Suprapubic skin (tissue), 4 donors: ENCODE measurements at regions not wholly inside any gene's neighbourhood (a gene's known extent, or its start where the extent isn't known, plus 50 kb on each side); places are given as distances from the start of the nearest gene placed in this dataset.
A peak's percentile ranks its signal among the peaks of the same experiment; 100 is the strongest.

Experiments
- DNase-seq, 2 donors: peaks; one replicate each; pipeline ENCODE4 v3.0.0-alpha.2; 2019; ENCODE audit warnings: low spot score in 2 of 2
- H3K27ac ChIP-seq: fragments of 200-600 bp; sonication (generic); one replicate; pipeline ENCODE4 v1.5.1; 2019
- H3K27me3 ChIP-seq: fragments of 200-600 bp; sonication (generic); one replicate; pipeline ENCODE4 v1.5.1; 2019
- H3K36me3 ChIP-seq: fragments of 200-600 bp; sonication (generic); one replicate; pipeline ENCODE4 v1.5.1; 2019
- H3K4me1 ChIP-seq: fragments of 200-600 bp; sonication (generic); one replicate; pipeline ENCODE4 v1.5.1; 2019
- H3K4me3 ChIP-seq: fragments of 200-600 bp; sonication (generic); one replicate; pipeline ENCODE4 v1.5.1; 2019; ENCODE audit warnings: mild to moderate bottlenecking
- H3K9me3 ChIP-seq: fragments of 200-600 bp; sonication (generic); one replicate; pipeline ENCODE4 v1.5.1; 2019
- CTCF ChIP-seq, 2 donors: fragments of 200-600 bp in 1 of 2; fragments of 450-650 bp in 1 of 2; sonication (generic) in 1 of 2; IDR thresholded peaks; one replicate each; pipeline ENCODE4 v1.5.1; 2016 to 2019; ENCODE audit warnings: antibody characterized with exemption in 2 of 2, mild to moderate bottlenecking in 1 of 2, moderate library complexity in 1 of 2
- EP300 ChIP-seq: sonication (generic); formaldehyde crosslinking; IDR thresholded peaks from one replicate; pipeline ENCODE4 v1.6.1; 2017; ENCODE audit warnings: antibody characterized with exemption
- POLR2A ChIP-seq, 2 donors: fragments of 450-650 bp; IDR thresholded peaks; one replicate each; pipeline ENCODE4 v1.6.1; 2017; ENCODE audit warnings: antibody characterized with exemption in 2 of 2, mild to moderate bottlenecking in 2 of 2, moderate library complexity in 2 of 2
- POLR2AphosphoS5 ChIP-seq, 3 donors: sonication (generic); formaldehyde crosslinking; IDR thresholded peaks; one replicate each; pipeline ENCODE4 v1.6.1; 2017; ENCODE audit warnings: antibody characterized with exemption in 3 of 3
- WGBS: methylation state at CpG from one replicate; pipeline ENCODE4 v1.1.5; 2018; 5-methylcytosine and 5-hydroxymethylcytosine counted together

GRCh38 chr12:92297405-92297804, 151.8 kb upstream of the BTG1 start:
- 69% methylated on average over 4 of the region's 4 CpGs for WGBS
- Histone ChIP-seq H3K27me3 (no peaks in the 10 kb centered on the region), H3K4me3 (no peak overlapping the region), H3K36me3 (no peaks in the 10 kb centered on the region), H3K27ac (peak overlapping the region; percentile 61), H3K4me1 (peaks cover 5% of the 10 kb centered on the region), H3K9me3 (no peaks in the 10 kb centered on the region)
- TF ChIP-seq POLR2A (IDR thresholded peaks at IDR 0.05) (no peak), POLR2AphosphoS5 (IDR thresholded peaks at IDR 0.05) (no peak), CTCF (IDR thresholded peaks at IDR 0.05) (no peak), EP300 (no peak)
- DNase-seq, result no peak

GRCh38 chr12:92295523-92295922, 149.9 kb upstream of the BTG1 start:
- TF ChIP-seq CTCF (IDR thresholded peaks at IDR 0.05), result no peak
- TF ChIP-seq EP300, result no peak
- TF ChIP-seq POLR2AphosphoS5 (IDR thresholded peaks at IDR 0.05), result no peak
- no peak for TF ChIP-seq POLR2A (IDR thresholded peaks at IDR 0.05)
- Histone ChIP-seq H3K36me3 (no peaks in the 10 kb centered on the region), H3K9me3 (no peaks in the 10 kb centered on the region), H3K27me3 (no peaks in the 10 kb centered on the region), H3K27ac (no peak overlapping the region), H3K4me1 (peaks cover 5% of the 10 kb centered on the region), H3K4me3 (no peak overlapping the region)
- DNase-seq, result no peak
- 96% methylated on average over 3 of the region's 3 CpGs for whole genome bisulfite sequencing

- Histone ChIP-seq H3K9me3 (no peaks in the 10 kb centered on the region), H3K36me3 (no peaks in the 10 kb centered on the region), H3K27ac (no peak overlapping the region), H3K27me3 (no peaks in the 10 kb centered on the region), H3K4me3 (no peak overlapping the region), H3K4me1 (peaks cover 9% of the 10 kb centered on the region)
- WGBS, result 97% methylated on average over 4 of the region's 4 CpGs
- TF ChIP-seq POLR2A (IDR thresholded peaks at IDR 0.05), result no peak
- TF ChIP-seq POLR2AphosphoS5 (IDR thresholded peaks at IDR 0.05), result no peak
- DNase-seq, result no peak
Measured at GRCh38 chr12:92294676-92295440, 149.2 kb upstream of the BTG1 start.

- no peak for TF ChIP-seq EP300
- no peaks in the 10 kb centered on the region for H3K9me3 ChIP-seq
- no peak overlapping the region for H3K27ac ChIP-seq
- DNase-seq, result no peak
- H3K27me3 ChIP-seq, result no peaks in the 10 kb centered on the region
- H3K4me3 ChIP-seq, result no peak overlapping the region
- peaks cover 4% of the 10 kb centered on the region for H3K4me1 ChIP-seq
- WGBS, result 72% methylated on average over 4 of the region's 4 CpGs
- H3K36me3 ChIP-seq, result no peaks in the 10 kb centered on the region
Measured at GRCh38 chr12:92292016-92292415, 146.4 kb upstream of the BTG1 start.

GRCh38 chr12:92290886-92291285, 145.2 kb upstream of the BTG1 start:
- H3K27me3 ChIP-seq, result no peaks in the 10 kb centered on the region
- no peak overlapping the region for H3K4me3 ChIP-seq
- no peaks in the 10 kb centered on the region for H3K36me3 ChIP-seq
- TF ChIP-seq EP300 (no peak), POLR2A (IDR thresholded peaks at IDR 0.05) (no peak), POLR2AphosphoS5 (IDR thresholded peaks at IDR 0.05) (no peak), CTCF (IDR thresholded peaks at IDR 0.05) (no peak)
- no peak for DNase-seq
- peaks cover 4% of the 10 kb centered on the region for H3K4me1 ChIP-seq
- H3K27ac ChIP-seq, result no peak overlapping the region
- 86% methylated on average over 1 of the region's 1 CpG for WGBS
- H3K9me3 ChIP-seq, result no peaks in the 10 kb centered on the region

- peak overlapping the region; percentile 24 for H3K27ac ChIP-seq
- no peak for DNase-seq
- no peak for TF ChIP-seq POLR2A (IDR thresholded peaks at IDR 0.05)
- no peak for TF ChIP-seq CTCF (IDR thresholded peaks at IDR 0.05)
- no peak for TF ChIP-seq POLR2AphosphoS5 (IDR thresholded peaks at IDR 0.05)
- no peak for TF ChIP-seq EP300
- H3K4me3 ChIP-seq, result no peak overlapping the region
- WGBS, result 83% methylated on average over 1 of the region's 1 CpG
- H3K36me3 ChIP-seq, result no peaks in the 10 kb centered on the region
- H3K9me3 ChIP-seq, result no peaks in the 10 kb centered on the region
- H3K27me3 ChIP-seq, result no peaks in the 10 kb centered on the region
- H3K4me1 ChIP-seq, result peaks cover 4% of the 10 kb centered on the region
Measured at GRCh38 chr12:92290350-92290695, 144.7 kb upstream of the BTG1 start.
